Hematopoietic multipotent progenitor cell (in vitro differentiated cells): ENCODE measurements at regions not wholly inside any gene's neighbourhood (a gene's known extent, or its start where the extent isn't known, plus 50 kb on each side); places are given as distances from the start of the nearest gene placed in this dataset.

ENCODE experiments used
- DNase-seq, 3 donors: peaks; one replicate each; pipeline ENCODE4 v3.0.0-alpha.2; 2011 to 2015; ENCODE audit warnings: low read depth in 2 of 3, low spot score in 2 of 3

- DNase-seq: no peak
These were observed 1430.1 kb upstream of the SPRY2 start for GRCh38 chr13:81770868-81771505.

- no peak for DNase-seq
These were observed 1421.5 kb upstream of the SPRY2 start for GRCh38 chr13:81762449-81762848.

GRCh38 chr13:81760316-81760715 lies 1419.4 kb upstream of the SPRY2 start:
- no peak for DNase-seq

- DNase-seq: no peak
These were observed 1416.5 kb upstream of the SPRY2 start for GRCh38 chr13:81757348-81757970.

- no peak for DNase-seq
These were observed 1404.5 kb upstream of the SPRY2 start for GRCh38 chr13:81745391-81745790.

- no peak for DNase-seq
These were observed 1397.4 kb upstream of the SPRY2 start for GRCh38 chr13:81738364-81738763.

- DNase-seq: no peak
These were observed 1385.3 kb upstream of the SPRY2 start for GRCh38 chr13:81726037-81726726.

- DNase-seq: no peak
These were observed 1381.5 kb upstream of the SPRY2 start for GRCh38 chr13:81722456-81722855.

- DNase-seq: no peak
These were observed 1380.5 kb upstream of the SPRY2 start for GRCh38 chr13:81721400-81721799.

- DNase-seq: no peak
These were observed 1373.6 kb upstream of the SPRY2 start for GRCh38 chr13:81714513-81714912.

- DNase-seq: no peak
These were observed 1372.3 kb upstream of the SPRY2 start for GRCh38 chr13:81713201-81713600.

- no peak for DNase-seq
These were observed 1356.9 kb upstream of the SPRY2 start for GRCh38 chr13:81697826-81698225.

- no peak for DNase-seq
These were observed 1346.0 kb upstream of the SPRY2 start for GRCh38 chr13:81686877-81687276.

- DNase-seq: no peak
These were observed 1342.6 kb upstream of the SPRY2 start for GRCh38 chr13:81683521-81683920.

GRCh38 chr13:81682081-81682630 lies 1341.2 kb upstream of the SPRY2 start:
- no peak for DNase-seq

- DNase-seq: no peak
These were observed 1336.9 kb upstream of the SPRY2 start for GRCh38 chr13:81677857-81678256.

- no peak for DNase-seq
These were observed 1335.1 kb upstream of the SPRY2 start for GRCh38 chr13:81676008-81676407.

GRCh38 chr13:81671064-81671463 lies 1330.1 kb upstream of the SPRY2 start:
- no peak for DNase-seq

GRCh38 chr13:81670048-81670447 lies 1329.1 kb upstream of the SPRY2 start:
- DNase-seq: no peak

- DNase-seq: no peak
These were observed 1323.9 kb upstream of the SPRY2 start for GRCh38 chr13:81664872-81665271.

- no peak for DNase-seq
These were observed 1319.1 kb upstream of the SPRY2 start for GRCh38 chr13:81659984-81660383.
